Mucosa of descending colon (tissue), 3 donors: ENCODE measurements at regions not wholly inside any gene's neighbourhood (a gene's known extent, or its start where the extent isn't known, plus 50 kb on each side); places are given as distances from the start of the nearest gene placed in this dataset.

Experiments used
- ATAC-seq: fragments of 200-7000 bp; cut with Tn5 transposase; one replicate; pipeline ENCODE4 v1.9.1; 2020; ENCODE audit warnings: mild to moderate bottlenecking, moderate library complexity
- DNase-seq, 3 donors: peaks; one replicate each; pipeline ENCODE4 v3.0.0-alpha.2; 2020
- H3K36me3 ChIP-seq: fragments of 200-600 bp; one replicate; pipeline ENCODE4 v1.8.0; 2021; ENCODE audit warnings: low read depth, mild to moderate bottlenecking
- H3K4me1 ChIP-seq: fragments of 200-600 bp; one replicate; pipeline ENCODE4 v1.8.0; 2021; ENCODE audit warnings: low read depth, mild to moderate bottlenecking
- H3K4me3 ChIP-seq: fragments of 200-600 bp; one replicate; pipeline ENCODE4 v1.8.0; 2021; ENCODE audit warnings: mild to moderate bottlenecking
- H3K9me3 ChIP-seq: fragments of 200-600 bp; one replicate; pipeline ENCODE4 v1.8.0; 2021; ENCODE audit warnings: mild to moderate bottlenecking
- CTCF ChIP-seq: fragments of 200-600 bp; IDR thresholded peaks from one replicate; pipeline ENCODE4 v1.8.0; 2022; ENCODE audit warnings: antibody characterized with exemption, mild to moderate bottlenecking
- intact Hi-C, 2 donors: fragments of 100-400 bp; cut with DNase I in 1 of 2; cut with micrococcal nuclease in 1 of 2; formaldehyde crosslinking; loops; one replicate each; pipeline versions ENCODE4 v1.11.0 to v1.11.1; 2022; cut with DNase I, micrococcal nuclease
- donor health status: DM: no; HTN: no; CAD: no; lungs with moderate emphysema.
- donor health status: DM: no; HTN: no; CAD: no.
- donor health status: DM: no; HTN: yes; CAD: no.

- DNase-seq (no peak), ATAC-seq (no peak)
- Histone ChIP-seq H3K4me3 (no peak overlapping the region), H3K36me3 (no peaks in the 10 kb centered on the region), H3K4me1 (no peaks in the 10 kb centered on the region), H3K9me3 (no peaks in the 10 kb centered on the region)
- intact Hi-C loops, result no loop called here
- TF ChIP-seq CTCF, result no peak
Measured at GRCh38 chr18:40987581-40987980, 967.5 kb upstream of the PIK3C3 start.

- no peak overlapping the region for H3K4me3 ChIP-seq
- TF ChIP-seq CTCF, result no peak
- H3K9me3 ChIP-seq, result no peaks in the 10 kb centered on the region
- H3K4me1 ChIP-seq, result no peaks in the 10 kb centered on the region
- H3K36me3 ChIP-seq, result no peaks in the 10 kb centered on the region
- ATAC-seq, result no peak
- intact Hi-C loops, result no loop called here
- DNase-seq, result no peak
Measured at GRCh38 chr18:40985436-40985835, 969.6 kb upstream of the PIK3C3 start.

GRCh38 chr18:40984856-40985255 lies 970.2 kb upstream of the PIK3C3 start:
- Histone ChIP-seq H3K9me3 (no peaks in the 10 kb centered on the region), H3K4me3 (no peak overlapping the region), H3K4me1 (no peaks in the 10 kb centered on the region), H3K36me3 (no peaks in the 10 kb centered on the region)
- ATAC-seq (no peak), DNase-seq (no peak)
- intact Hi-C loops, result no loop called here
- no peak for TF ChIP-seq CTCF

GRCh38 chr18:40983835-40984234 lies 971.2 kb upstream of the PIK3C3 start:
- ATAC-seq, result no peak
- Histone ChIP-seq H3K36me3 (no peaks in the 10 kb centered on the region), H3K9me3 (no peaks in the 10 kb centered on the region), H3K4me3 (no peak overlapping the region), H3K4me1 (no peaks in the 10 kb centered on the region)
- no peak for TF ChIP-seq CTCF
- intact Hi-C loops, result no loop called here
- DNase-seq, result no peak

GRCh38 chr18:40980171-40980570 lies 974.9 kb upstream of the PIK3C3 start:
- TF ChIP-seq CTCF, result no peak
- Histone ChIP-seq H3K4me1 (no peaks in the 10 kb centered on the region), H3K36me3 (no peaks in the 10 kb centered on the region), H3K4me3 (no peak overlapping the region), H3K9me3 (no peaks in the 10 kb centered on the region)
- no peak for DNase-seq
- intact Hi-C loops, result no loop called here
- no peak for ATAC-seq

GRCh38 chr18:40976050-40976449 lies 979.0 kb upstream of the PIK3C3 start:
- ATAC-seq, result no peak
- Histone ChIP-seq H3K4me3 (no peak overlapping the region), H3K36me3 (no peaks in the 10 kb centered on the region), H3K9me3 (no peaks in the 10 kb centered on the region), H3K4me1 (no peaks in the 10 kb centered on the region)
- DNase-seq, result no peak
- TF ChIP-seq CTCF, result no peak
- intact Hi-C loops, result no loop called here
